DND-41 (cell line): ENCODE measurements at regions not wholly inside any gene's neighbourhood (a gene's known extent, or its start where the extent isn't known, plus 50 kb on each side); places are given as distances from the start of the nearest gene placed in this dataset.

ENCODE experiments used
- EZH2 ChIP-seq: IDR thresholded peaks from 3 replicates; pipeline ENCODE4 v1.6.1; 2012; ENCODE audit warnings: borderline replicate concordance, low read depth, mild to moderate bottlenecking, moderate library complexity, low read length, inconsistent platforms; ENCODE audit not compliant: severe bottlenecking
- TF ChIP-seq, protein P1 (sequence below): IDR thresholded peaks from 2 replicates; pipeline ENCODE4 v1.5.1; 2012; ENCODE audit warnings: borderline replicate concordance, low read length, moderate library complexity, mild to moderate bottlenecking; ENCODE audit not compliant: poor library complexity, severe bottlenecking; ENCODE audit errors: extremely low read depth

DNA sequence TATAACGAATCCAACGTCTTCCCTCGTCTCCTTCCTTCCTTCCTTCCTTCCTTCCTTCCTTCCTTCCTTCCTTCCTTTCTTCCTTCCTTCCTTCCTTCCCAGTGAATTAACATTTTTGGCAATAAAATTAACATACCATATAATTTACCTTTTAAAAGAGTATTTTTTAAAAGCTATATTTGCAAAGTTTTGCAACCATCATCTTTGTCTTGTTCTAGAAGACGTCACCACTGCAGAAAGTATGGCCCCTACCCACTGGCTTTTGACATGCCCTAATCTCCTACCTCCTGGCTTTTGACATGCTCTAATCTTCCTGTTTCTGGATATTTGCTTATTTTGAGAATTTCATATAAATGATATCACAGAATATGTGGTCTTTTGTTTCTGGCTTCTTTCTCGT lies 1023.9 kb upstream of the ZEB2 start:
- TF ChIP-seq, protein P1, sequence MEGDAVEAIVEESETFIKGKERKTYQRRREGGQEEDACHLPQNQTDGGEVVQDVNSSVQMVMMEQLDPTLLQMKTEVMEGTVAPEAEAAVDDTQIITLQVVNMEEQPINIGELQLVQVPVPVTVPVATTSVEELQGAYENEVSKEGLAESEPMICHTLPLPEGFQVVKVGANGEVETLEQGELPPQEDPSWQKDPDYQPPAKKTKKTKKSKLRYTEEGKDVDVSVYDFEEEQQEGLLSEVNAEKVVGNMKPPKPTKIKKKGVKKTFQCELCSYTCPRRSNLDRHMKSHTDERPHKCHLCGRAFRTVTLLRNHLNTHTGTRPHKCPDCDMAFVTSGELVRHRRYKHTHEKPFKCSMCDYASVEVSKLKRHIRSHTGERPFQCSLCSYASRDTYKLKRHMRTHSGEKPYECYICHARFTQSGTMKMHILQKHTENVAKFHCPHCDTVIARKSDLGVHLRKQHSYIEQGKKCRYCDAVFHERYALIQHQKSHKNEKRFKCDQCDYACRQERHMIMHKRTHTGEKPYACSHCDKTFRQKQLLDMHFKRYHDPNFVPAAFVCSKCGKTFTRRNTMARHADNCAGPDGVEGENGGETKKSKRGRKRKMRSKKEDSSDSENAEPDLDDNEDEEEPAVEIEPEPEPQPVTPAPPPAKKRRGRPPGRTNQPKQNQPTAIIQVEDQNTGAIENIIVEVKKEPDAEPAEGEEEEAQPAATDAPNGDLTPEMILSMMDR, result no peak
- TF ChIP-seq EZH2, result no peak
